Mesothelial cell of epicardium (in vitro differentiated cells): ENCODE measurements at regions not wholly inside any gene's neighbourhood (a gene's known extent, or its start where the extent isn't known, plus 50 kb on each side); places are given as distances from the start of the nearest gene placed in this dataset.

ENCODE experiments used
- DNase-seq, 2 experiments: peaks; one replicate each; pipeline ENCODE4 v3.0.0; 2021; ENCODE audit warnings: low spot score in 2 of 2; ENCODE audit not compliant: unreplicated experiment in 2 of 2
- H3K27ac Mint-ChIP-seq: 2 replicates; pipeline ENCODE4 v1.8.0; 2021; ENCODE audit warnings: mixed read lengths
- H3K27me3 Mint-ChIP-seq: 2 replicates; pipeline ENCODE4 v1.8.0; 2021; ENCODE audit warnings: low read depth, mixed read lengths
- H3K36me3 Mint-ChIP-seq: 2 replicates; pipeline ENCODE4 v1.8.0; 2021; ENCODE audit warnings: mixed read lengths
- H3K4me1 Mint-ChIP-seq: 2 replicates; pipeline ENCODE4 v1.8.0; 2021; ENCODE audit warnings: mixed read lengths
- H3K4me3 Mint-ChIP-seq: 2 replicates; pipeline ENCODE4 v1.8.0; 2021; ENCODE audit warnings: mild to moderate bottlenecking, moderate library complexity, mixed read lengths
- H3K9me3 Mint-ChIP-seq: 2 replicates; pipeline ENCODE4 v1.8.0; 2021; ENCODE audit warnings: mixed read lengths
- CTCF ChIP-seq: fragments of 200-600 bp; sonication (generic); IDR thresholded peaks from one replicate; pipeline ENCODE4 v1.5.0; 2021; ENCODE audit warnings: antibody characterized with exemption; ENCODE audit not compliant: unreplicated experiment

GRCh38 chr1:187451238-187451637 is 622.5 kb downstream of the PLA2G4A start:
- TF ChIP-seq CTCF, result no peak
- no peak for DNase-seq
- H3K27me3 Mint-ChIP-seq, result no peaks in the 10 kb centered on the region
- no peaks in the 10 kb centered on the region for H3K36me3 Mint-ChIP-seq
- H3K4me1 Mint-ChIP-seq, result peaks cover 2% of the 10 kb centered on the region
- no peaks in the 10 kb centered on the region for H3K9me3 Mint-ChIP-seq
- H3K4me3 Mint-ChIP-seq, result no peak overlapping the region
- H3K27ac Mint-ChIP-seq, result no peak overlapping the region

- no peak for DNase-seq
- H3K27ac Mint-ChIP-seq, result no peak overlapping the region
- H3K27me3 Mint-ChIP-seq, result no peaks in the 10 kb centered on the region
- no peaks in the 10 kb centered on the region for H3K36me3 Mint-ChIP-seq
- no peaks in the 10 kb centered on the region for H3K9me3 Mint-ChIP-seq
- H3K4me1 Mint-ChIP-seq, result peaks cover 2% of the 10 kb centered on the region
- TF ChIP-seq CTCF, result no peak
- H3K4me3 Mint-ChIP-seq, result no peak overlapping the region
Observed at GRCh38 chr1:187454010-187454409, 625.3 kb downstream of the PLA2G4A start.

GRCh38 chr1:187456446-187456845 is 627.7 kb downstream of the PLA2G4A start:
- Mint-ChIP-seq H3K4me1 (no peaks in the 10 kb centered on the region), H3K27me3 (no peaks in the 10 kb centered on the region), H3K9me3 (no peaks in the 10 kb centered on the region), H3K27ac (no peak overlapping the region), H3K4me3 (no peak overlapping the region), H3K36me3 (no peaks in the 10 kb centered on the region)
- TF ChIP-seq CTCF, result no peak
- no peak for DNase-seq

- H3K36me3 Mint-ChIP-seq, result peaks cover 7% of the 10 kb centered on the region
Observed at GRCh38 chr1:187460093-187460492, 631.3 kb downstream of the PLA2G4A start.

GRCh38 chr1:187464320-187464719 is 635.6 kb downstream of the PLA2G4A start:
- Mint-ChIP-seq H3K9me3 (peaks cover 30% of the 10 kb centered on the region), H3K4me1 (no peaks in the 10 kb centered on the region), H3K4me3 (no peak overlapping the region)

More at GRCh38 chr1:187460093-187460492, 631.3 kb downstream of the PLA2G4A start:
- H3K9me3 Mint-ChIP-seq, result peaks cover 20% of the 10 kb centered on the region
- no peak for DNase-seq
- no peak overlapping the region for H3K4me3 Mint-ChIP-seq
- no peak for TF ChIP-seq CTCF
- no peaks in the 10 kb centered on the region for H3K4me1 Mint-ChIP-seq
- H3K27ac Mint-ChIP-seq, result no peak overlapping the region
- no peaks in the 10 kb centered on the region for H3K27me3 Mint-ChIP-seq

More at GRCh38 chr1:187464320-187464719, 635.6 kb downstream of the PLA2G4A start:
- no peak for TF ChIP-seq CTCF
- no peak for DNase-seq
- H3K36me3 Mint-ChIP-seq, result peaks cover 7% of the 10 kb centered on the region
- no peak overlapping the region for H3K27ac Mint-ChIP-seq
- H3K27me3 Mint-ChIP-seq, result no peaks in the 10 kb centered on the region
